IMR-90 (cell line): ENCODE measurements at regions not wholly inside any gene's neighbourhood (a gene's known extent, or its start where the extent isn't known, plus 50 kb on each side); places are given as distances from the start of the nearest gene placed in this dataset.

Source experiments
- ATAC-seq: fragments of 200-7000 bp; cut with Tn5 transposase; 2 replicates; pipeline ENCODE4 v1.9.1; 2020; ENCODE audit warnings: low read depth, mild to moderate bottlenecking, moderate library complexity
- BruUV-seq: library from RNA; stranded (reverse); fragments of 400-500 nt; replicated peaks from 2 replicates; lab custom pipeline; 2021; lab: Mats Ljungman, UMichigan
- CTCF ChIA-PET: fragments of 300-600 bp; formaldehyde crosslinking; extraction: SDS; loops from one replicate; lab custom pipeline; 2021; ENCODE audit warnings: antibody characterized with exemption; lab: Yijun Ruan, JAX
- POLR2A ChIA-PET: fragments of 300-600 bp; sonication (Branson Sonifier 250); formaldehyde crosslinking; loops from one replicate; lab custom pipeline; 2022; ENCODE audit warnings: antibody characterized with exemption; ENCODE audit not compliant: unreplicated experiment; lab: Charles Lee
- DNase-seq: peaks from one replicate; pipeline ENCODE4 v3.0.0; 2013
- H2AFZ ChIP-seq: replicated peaks from 2 replicates; pipeline ENCODE3; 2013; ENCODE audit warnings: low read length, mild to moderate bottlenecking; ENCODE audit not compliant: poor library complexity
- H2AK5ac ChIP-seq: 2 replicates; pipeline ENCODE4 v1.6.1; 2013; ENCODE audit warnings: low read depth, low read length, inconsistent platforms
- H2AK9ac ChIP-seq: replicated peaks from 2 replicates; pipeline ENCODE3; 2013; ENCODE audit warnings: mild to moderate bottlenecking, low read depth, low read length, moderate library complexity; ENCODE audit not compliant: poor library complexity
- H2BK120ac ChIP-seq: 2 replicates; pipeline ENCODE4 v1.6.1; 2013; ENCODE audit warnings: low read depth, low read length, inconsistent platforms
- H2BK15ac ChIP-seq: 3 replicates; pipeline ENCODE4 v1.6.1; 2013; ENCODE audit warnings: low read depth, low read length, inconsistent platforms
- H2BK20ac ChIP-seq: 2 replicates; pipeline ENCODE4 v1.6.1; 2013; ENCODE audit warnings: low read depth, mild to moderate bottlenecking, inconsistent platforms, low read length, moderate library complexity
- H2BK5ac ChIP-seq: 2 replicates; pipeline ENCODE4 v1.6.1; 2013; ENCODE audit warnings: mild to moderate bottlenecking, low read depth, low read length, inconsistent platforms; ENCODE audit not compliant: poor library complexity, severe bottlenecking
- H3K14ac ChIP-seq: replicated peaks from 2 replicates; pipeline ENCODE4 v1.6.1; 2013; ENCODE audit warnings: low read depth, low read length, inconsistent platforms
- H3K18ac ChIP-seq: 2 replicates; pipeline ENCODE4 v1.6.1; 2013; ENCODE audit warnings: low read depth, low read length, control low read depth
- H3K23ac ChIP-seq: 2 replicates; pipeline ENCODE4 v1.6.1; 2013; ENCODE audit warnings: low read depth, low read length, inconsistent platforms
- H3K27ac ChIP-seq: 2 replicates; pipeline ENCODE4 v1.5.1; 2013; ENCODE audit warnings: mild to moderate bottlenecking, control low read depth, low read length; ENCODE audit not compliant: insufficient read depth
- H3K27me3 ChIP-seq: 2 replicates; pipeline ENCODE4 v1.6.1; 2013; ENCODE audit warnings: low read length; ENCODE audit not compliant: control insufficient read depth, insufficient read depth
- H3K36me3 ChIP-seq: 2 replicates; pipeline ENCODE4 v1.6.1; 2013; ENCODE audit warnings: low read length, mixed read lengths; ENCODE audit not compliant: control insufficient read depth, insufficient read depth
- H3K4ac ChIP-seq: 2 replicates; pipeline ENCODE4 v1.6.1; 2013; ENCODE audit warnings: low read depth, low read length, inconsistent platforms
- H3K4me1 ChIP-seq: 2 replicates; pipeline ENCODE4 v1.6.1; 2013; ENCODE audit warnings: low read length, mixed read lengths; ENCODE audit not compliant: control insufficient read depth, insufficient read depth
- H3K4me2 ChIP-seq: 2 replicates; pipeline ENCODE4 v1.6.1; 2013; ENCODE audit warnings: low read depth, mild to moderate bottlenecking, control low read depth, low read length, moderate library complexity
- H3K4me3 ChIP-seq: 2 replicates; pipeline ENCODE4 v1.5.1; 2013; ENCODE audit warnings: low read depth, mild to moderate bottlenecking, control low read depth, low read length, moderate library complexity; ENCODE audit not compliant: insufficient read depth
- H3K56ac ChIP-seq: 2 replicates; pipeline ENCODE4 v1.6.1; 2013; ENCODE audit warnings: low read length, inconsistent platforms; ENCODE audit not compliant: insufficient read depth; ENCODE audit errors: extremely low read depth
- H3K79me1 ChIP-seq, 2 experiments: 2 replicates each; pipeline ENCODE4 v1.6.1; 2013; ENCODE audit warnings: low read length in 2 of 2, inconsistent platforms in 1 of 2, low read depth in 1 of 2
- H3K9ac ChIP-seq: 2 replicates; pipeline ENCODE4 v1.6.1; 2013; ENCODE audit warnings: low read depth, low read length, control low read depth
- H3K9me1 ChIP-seq: 2 replicates; pipeline ENCODE4 v1.6.1; 2013; ENCODE audit warnings: low read length, inconsistent platforms; ENCODE audit not compliant: insufficient read depth
- H3K9me3 ChIP-seq: 2 replicates; pipeline ENCODE4 v1.6.1; 2013; ENCODE audit warnings: low read length; ENCODE audit not compliant: control insufficient read depth, insufficient read depth
- H4K20me1 ChIP-seq: 2 replicates; pipeline ENCODE4 v1.6.1; 2013; ENCODE audit warnings: low read length, inconsistent platforms; ENCODE audit not compliant: insufficient read depth
- H4K5ac ChIP-seq: 2 replicates; pipeline ENCODE4 v1.6.1; 2013; ENCODE audit warnings: mild to moderate bottlenecking, low read depth, low read length, control low read depth
- H4K8ac ChIP-seq, 2 experiments: 2 replicates each; pipeline ENCODE4 v1.6.1; 2013; ENCODE audit warnings: low read depth in 2 of 2, low read length in 2 of 2, control low read depth in 1 of 2, inconsistent platforms in 1 of 2
- H4K91ac ChIP-seq: 2 replicates; pipeline ENCODE4 v1.6.1; 2013; ENCODE audit warnings: low read depth, low read length, inconsistent platforms; ENCODE audit not compliant: insufficient read depth
- BHLHE40 ChIP-seq: fragments of 150-350 bp; IDR thresholded peaks from 2 replicates; pipeline ENCODE4 v1.6.1; 2016; ENCODE audit warnings: mild to moderate bottlenecking, low read depth, low read length
- CEBPB ChIP-seq: IDR thresholded peaks from 2 replicates; pipeline ENCODE4 v1.6.1; 2012; ENCODE audit warnings: low read depth, low read length, improper control_type of control experiment
- CHD1 ChIP-seq: IDR thresholded peaks from 2 replicates; pipeline ENCODE4 v1.6.1; 2012; ENCODE audit warnings: low read depth, low read length, improper control_type of control experiment
- CTCF ChIP-seq: conservative IDR thresholded peaks from 2 replicates; pipeline ENCODE4 v1.5.1; 2012; ENCODE audit warnings: mild to moderate bottlenecking, low read depth, low read length, improper control_type of control experiment
- FOS ChIP-seq: fragments of 150-350 bp; IDR thresholded peaks from 2 replicates; pipeline ENCODE4 v1.6.1; 2016; ENCODE audit warnings: low read depth, low read length
- MAFK ChIP-seq: IDR thresholded peaks from 2 replicates; pipeline ENCODE4 v1.6.1; 2012; ENCODE audit warnings: low read depth, low read length, improper control_type of control experiment
- MAZ ChIP-seq: IDR thresholded peaks from 2 replicates; pipeline ENCODE4 v1.6.1; 2012; ENCODE audit warnings: low read depth, mild to moderate bottlenecking, low read length, improper control_type of control experiment, moderate library complexity, borderline replicate concordance
- MXI1 ChIP-seq: IDR thresholded peaks from 2 replicates; pipeline ENCODE4 v1.6.1; 2012; ENCODE audit warnings: low read depth, mild to moderate bottlenecking, low read length, moderate library complexity, borderline replicate concordance
- NFE2L2 ChIP-seq: fragments of 150-350 bp; IDR thresholded peaks from 2 replicates; pipeline ENCODE4 v1.6.1; 2016; ENCODE audit warnings: low read depth, mild to moderate bottlenecking, low read length
- POLR2A ChIP-seq: IDR thresholded peaks from 2 replicates; pipeline ENCODE4 v1.6.1; 2012; ENCODE audit warnings: mild to moderate bottlenecking, low read depth, low read length
- RAD21 ChIP-seq: IDR thresholded peaks from 2 replicates; pipeline ENCODE4 v1.6.1; 2012; ENCODE audit warnings: low read length, improper control_type of control experiment
- RCOR1 ChIP-seq: IDR thresholded peaks from 2 replicates; pipeline ENCODE4 v1.6.1; 2012; ENCODE audit warnings: mild to moderate bottlenecking, low read length, improper control_type of control experiment; ENCODE audit not compliant: insufficient replicate concordance
- RFX5 ChIP-seq: IDR thresholded peaks from 2 replicates; pipeline ENCODE4 v1.8.0; 2012; ENCODE audit warnings: low read depth, mild to moderate bottlenecking, low read length, moderate library complexity
- SMC3 ChIP-seq: fragments of 150-350 bp; IDR thresholded peaks from 2 replicates; pipeline ENCODE4 v1.6.1; 2016; ENCODE audit warnings: low read depth, mild to moderate bottlenecking, antibody characterized with exemption, low read length, moderate library complexity
- WGBS, 2 experiments: methylation state at CpG; one replicate each; pipeline versions ENCODE4 v1.1.5 to v1.1.7; 2013; ENCODE audit warnings: missing lambda C conversion rate in 2 of 2; ENCODE audit not compliant: insufficient read length in 1 of 2; ENCODE audit errors: extremely low coverage in 2 of 2; 5-methylcytosine and 5-hydroxymethylcytosine counted together
- dilution Hi-C: fragments of 300-500 bp; cut with HindIII; formaldehyde crosslinking; loops from one replicate; pipeline ENCODE4 v1.14.3; 2018; ENCODE audit warnings: low sequenced_read_pairs; ENCODE audit not compliant: unreplicated experiment
- in situ Hi-C: fragments of 300-500 bp; cut with MboI; formaldehyde crosslinking; loops from 3 replicates; pipeline ENCODE4 v1.14.3; 2019; ENCODE audit warnings: low sequenced_read_pairs, inconsistent platforms, mixed read lengths
- intact Hi-C: fragments of 100-400 bp; cut with micrococcal nuclease; formaldehyde crosslinking; loops from 2 replicates; pipeline ENCODE4 v1.10.0; 2022
- TF ChIP-seq, protein P1 (sequence below): fragments of 150-350 bp; IDR thresholded peaks from 2 replicates; pipeline ENCODE4 v1.6.1; 2017; ENCODE audit warnings: mild to moderate bottlenecking, antibody characterized with exemption, low read length, low read depth

- ATAC-seq = no peak
- H3K27me3 ChIP-seq = no peaks in the 10 kb centered on the region
- no peak overlapping the region for H3K4me2 ChIP-seq
- 0 out of 2 replicates have a peak, but pooled peaks cover 1% of the 10 kb centered on the region for H3K9me3 ChIP-seq
- no peaks in the 10 kb centered on the region for H3K9me1 ChIP-seq
- ChIA-PET POLR2A (no interaction called here), CTCF (no interaction called here)
- H4K8ac ChIP-seq = no peak overlapping the region
- H3K79me1 ChIP-seq = no peaks in the 10 kb centered on the region
- H3K4ac ChIP-seq = no peak overlapping the region
- H4K20me1 ChIP-seq = no peaks in the 10 kb centered on the region
- in situ Hi-C loops (no loop called here), dilution Hi-C loops (no loop called here), intact Hi-C loops (no loop called here)
- no peak overlapping the region for H2AK9ac ChIP-seq
- H2AFZ ChIP-seq = no peak overlapping the region
- H3K4me3 ChIP-seq = no peak overlapping the region
- no peaks in the 10 kb centered on the region for H3K36me3 ChIP-seq
- H4K5ac ChIP-seq = no peak overlapping the region
- no peak overlapping the region for H3K27ac ChIP-seq
- H3K14ac ChIP-seq = no peak overlapping the region
- H4K91ac ChIP-seq = no peak overlapping the region
- H3K18ac ChIP-seq = no peak overlapping the region
- H2BK15ac ChIP-seq = no peak overlapping the region
- H3K9ac ChIP-seq = no peak overlapping the region
- no peak overlapping the region for H2BK120ac ChIP-seq
- no peak for TF ChIP-seq RFX5
- no peak for TF ChIP-seq CEBPB
- TF ChIP-seq FOS = no peak
- no peak for TF ChIP-seq RAD21
- TF ChIP-seq CTCF = no peak
- TF ChIP-seq MAFK = no peak
- TF ChIP-seq BHLHE40 = no peak
- no peak for TF ChIP-seq RCOR1
- no peak for TF ChIP-seq CHD1
- TF ChIP-seq SMC3 = no peak
- TF ChIP-seq, protein P1, sequence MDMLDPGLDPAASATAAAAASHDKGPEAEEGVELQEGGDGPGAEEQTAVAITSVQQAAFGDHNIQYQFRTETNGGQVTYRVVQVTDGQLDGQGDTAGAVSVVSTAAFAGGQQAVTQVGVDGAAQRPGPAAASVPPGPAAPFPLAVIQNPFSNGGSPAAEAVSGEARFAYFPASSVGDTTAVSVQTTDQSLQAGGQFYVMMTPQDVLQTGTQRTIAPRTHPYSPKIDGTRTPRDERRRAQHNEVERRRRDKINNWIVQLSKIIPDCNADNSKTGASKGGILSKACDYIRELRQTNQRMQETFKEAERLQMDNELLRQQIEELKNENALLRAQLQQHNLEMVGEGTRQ = no peak
- no peak for TF ChIP-seq MXI1
- TF ChIP-seq POLR2A = no peak
- TF ChIP-seq MAZ = no peak
- no peak for TF ChIP-seq NFE2L2
- no peak for DNase-seq
- H2BK20ac ChIP-seq = no peak overlapping the region
- WGBS, 2 experiments = 60% methylated on average over 1 of the region's 4 CpGs; no CpG with 5 or more reads in 1 of the 2 experiments
- H3K4me1 ChIP-seq = no peaks in the 10 kb centered on the region
- H2AK5ac ChIP-seq = no peak overlapping the region
- no peak overlapping the region for H2BK5ac ChIP-seq
- no peak overlapping the region for H3K56ac ChIP-seq
- no peak overlapping the region for H3K23ac ChIP-seq
- no TSS peak for BruUV-seq
Measured at GRCh38 chr5:165757791-165758190, 2252.4 kb downstream of the MAT2B start.
